PC-3 (cell line): ENCODE measurements at regions not wholly inside any gene's neighbourhood (a gene's known extent, or its start where the extent isn't known, plus 50 kb on each side); places are given as distances from the start of the nearest gene placed in this dataset.

ENCODE experiments used
- ATAC-seq: fragments of 200-7000 bp; cut with Tn5 transposase; 2 replicates; pipeline ENCODE4 v1.9.1; 2020; ENCODE audit warnings: mild to moderate bottlenecking, moderate library complexity
- BruUV-seq: library from RNA; stranded (reverse); fragments of 400-500 nt; replicated peaks from 2 replicates; lab custom pipeline; 2021; lab: Mats Ljungman, UMichigan
- CTCF ChIA-PET: fragments of 300-600 bp; sonication (Branson Sonifier 250); formaldehyde crosslinking; loops from one replicate; lab custom pipeline; 2022; ENCODE audit warnings: antibody characterized with exemption; lab: Charles Lee
- POLR2A ChIA-PET: fragments of 300-600 bp; sonication (Branson Sonifier 250); formaldehyde crosslinking; loops from one replicate; lab custom pipeline; 2022; ENCODE audit warnings: antibody characterized with exemption; ENCODE audit not compliant: unreplicated experiment; lab: Charles Lee
- DNase-seq: peaks from one replicate; pipeline ENCODE4 v3.0.0-alpha.2; 2015
- H2AFZ ChIP-seq: fragments of 300-600 bp; sonication (generic); 2 replicates; pipeline ENCODE4 v1.6.0; 2016; ENCODE audit warnings: antibody characterized with exemption, low read length
- H3F3A ChIP-seq: fragments of 300-600 bp; sonication (generic); one replicate; pipeline ENCODE4 v1.6.0; 2017; ENCODE audit warnings: antibody characterized with exemption, low read length, control low read depth, mild to moderate bottlenecking; ENCODE audit not compliant: unreplicated experiment
- H3K27ac ChIP-seq: fragments of 300-600 bp; sonication (generic); 2 replicates; pipeline ENCODE4 v1.5.1; 2016; ENCODE audit warnings: mild to moderate bottlenecking, low read length
- H3K27me3 ChIP-seq: fragments of 300-600 bp; sonication (generic); 2 replicates; pipeline ENCODE4 v1.6.1; 2016; ENCODE audit warnings: low read length, mixed read lengths
- H3K36me3 ChIP-seq: fragments of 300-600 bp; sonication (generic); 2 replicates; pipeline ENCODE4 v1.6.1; 2016; ENCODE audit warnings: low read depth, mixed run types, low read length, mixed read lengths
- H3K4me1 ChIP-seq: fragments of 300-600 bp; sonication (generic); 2 replicates; pipeline ENCODE4 v1.5.1; 2016; ENCODE audit warnings: low read length; ENCODE audit not compliant: insufficient read depth
- H3K4me2 ChIP-seq: fragments of 300-600 bp; sonication (generic); 2 replicates; pipeline ENCODE4 v1.6.0; 2016; ENCODE audit warnings: low read length
- H3K4me3 ChIP-seq: fragments of 300-600 bp; sonication (generic); 2 replicates; pipeline ENCODE4 v1.5.1; 2016; ENCODE audit warnings: mild to moderate bottlenecking, low read length, mixed read lengths
- H3K79me2 ChIP-seq: fragments of 300-600 bp; sonication (generic); 2 replicates; pipeline ENCODE4 v1.6.1; 2017; ENCODE audit warnings: low read length, mixed read lengths
- H3K9ac ChIP-seq: fragments of 300-600 bp; sonication (generic); 2 replicates; pipeline ENCODE4 v1.6.0; 2016; ENCODE audit warnings: mild to moderate bottlenecking, low read length
- H3K9me2 ChIP-seq: fragments of 300-600 bp; sonication (generic); replicated peaks from 2 replicates; pipeline ENCODE4 v1.6.1; 2016; ENCODE audit warnings: mixed run types, low read length, mixed read lengths
- H3K9me3 ChIP-seq: fragments of 300-600 bp; sonication (generic); 2 replicates; pipeline ENCODE4 v1.6.1; 2016; ENCODE audit warnings: low read length, mixed read lengths
- H4K20me1 ChIP-seq: fragments of 300-600 bp; sonication (generic); 2 replicates; pipeline ENCODE4 v1.6.1; 2016; ENCODE audit warnings: low read length, mixed read lengths
- CTCF ChIP-seq: fragments of 300-600 bp; sonication (generic); conservative IDR thresholded peaks from 2 replicates; pipeline ENCODE4 v1.5.1; 2017; ENCODE audit warnings: antibody characterized with exemption, low read depth, mild to moderate bottlenecking, low read length
- EZH2 ChIP-seq: fragments of 300-600 bp; sonication (generic); IDR thresholded peaks from one replicate; pipeline ENCODE4 v1.6.1; 2017; ENCODE audit warnings: antibody characterized with exemption, mild to moderate bottlenecking, low read length; ENCODE audit not compliant: unreplicated experiment
- EZH2phosphoT487 ChIP-seq: fragments of 300-600 bp; sonication (generic); IDR thresholded peaks from 2 replicates; pipeline ENCODE4 v1.6.1; 2018; ENCODE audit warnings: mild to moderate bottlenecking, antibody characterized with exemption, low read length, borderline replicate concordance
- intact Hi-C: fragments of 100-400 bp; cut with micrococcal nuclease; formaldehyde crosslinking; loops from 2 replicates; pipeline ENCODE4 v1.9.0; 2023

- Histone ChIP-seq H3K9ac (no peak overlapping the region), H3F3A (no peaks in the 10 kb centered on the region), H3K9me2 (no peaks in the 10 kb centered on the region), H3K4me1 (no peaks in the 10 kb centered on the region), H3K27me3 (peaks cover 95% of the 10 kb centered on the region), H3K4me3 (no peak overlapping the region), H3K36me3 (no peaks in the 10 kb centered on the region), H4K20me1 (no peaks in the 10 kb centered on the region), H3K9me3 (no peaks in the 10 kb centered on the region), H2AFZ (no peak overlapping the region), H3K4me2 (no peak overlapping the region), H3K79me2 (no peaks in the 10 kb centered on the region), H3K27ac (no peak overlapping the region)
- intact Hi-C loops, result no loop called here
- TF ChIP-seq EZH2 (no peak), EZH2phosphoT487 (no peak), CTCF (no peak)
- ChIA-PET POLR2A (no interaction called here), CTCF (no interaction called here)
- no peak for ATAC-seq
- no TSS peak for BruUV-seq
- DNase-seq, result no peak
Measured at GRCh38 chr1:62953633-62954032, 169.7 kb downstream of the ATG4C start.

GRCh38 chr1:62954758-62955157 is 170.8 kb downstream of the ATG4C start:
- ATAC-seq, result no peak
- no peaks in the 10 kb centered on the region for H3K79me2 ChIP-seq
- H2AFZ ChIP-seq, result no peak overlapping the region
- peaks cover 95% of the 10 kb centered on the region for H3K27me3 ChIP-seq
- intact Hi-C loops, result no loop called here
- H3K4me2 ChIP-seq, result no peak overlapping the region
- H3K9me2 ChIP-seq, result no peaks in the 10 kb centered on the region
- H3K9ac ChIP-seq, result no peak overlapping the region
- no TSS peak for BruUV-seq
- H3K9me3 ChIP-seq, result no peaks in the 10 kb centered on the region
- no peak overlapping the region for H3K27ac ChIP-seq
- H3F3A ChIP-seq, result no peaks in the 10 kb centered on the region
- TF ChIP-seq CTCF, result no peak
- TF ChIP-seq EZH2, result no peak
- TF ChIP-seq EZH2phosphoT487, result no peak
- ChIA-PET CTCF (no interaction called here), POLR2A (no interaction called here)
- DNase-seq, result no peak
- H3K4me3 ChIP-seq, result no peak overlapping the region
- H4K20me1 ChIP-seq, result no peaks in the 10 kb centered on the region
- no peaks in the 10 kb centered on the region for H3K4me1 ChIP-seq
- H3K36me3 ChIP-seq, result no peaks in the 10 kb centered on the region

GRCh38 chr1:62955666-62956065 is 171.7 kb downstream of the ATG4C start:
- Histone ChIP-seq H3K9ac (no peak overlapping the region), H3K4me2 (no peak overlapping the region), H3K9me3 (no peaks in the 10 kb centered on the region), H2AFZ (no peak overlapping the region), H3K4me1 (no peaks in the 10 kb centered on the region), H3K79me2 (no peaks in the 10 kb centered on the region), H3K4me3 (no peak overlapping the region), H4K20me1 (no peaks in the 10 kb centered on the region), H3K27ac (no peak overlapping the region), H3K27me3 (peaks cover 88% of the 10 kb centered on the region), H3K36me3 (no peaks in the 10 kb centered on the region), H3F3A (no peaks in the 10 kb centered on the region), H3K9me2 (no peaks in the 10 kb centered on the region)
- ATAC-seq (no peak), DNase-seq (no peak)
- TF ChIP-seq CTCF (no peak), EZH2 (no peak), EZH2phosphoT487 (no peak)
- CTCF ChIA-PET, result no interaction called here
- no TSS peak for BruUV-seq
- intact Hi-C loops, result no loop called here
- POLR2A ChIA-PET, result interaction anchor here (0.6 kb wide), 1 partner anchor 266 kb away, joined by 4 read pairs; no protein-coding TSS in a partner anchor
